AG09319 (cell line): ENCODE measurements at regions not wholly inside any gene's neighbourhood (a gene's known extent, or its start where the extent isn't known, plus 50 kb on each side); places are given as distances from the start of the nearest gene placed in this dataset.

Source experiments
- DNase-seq: peaks from one replicate; pipeline ENCODE4 v3.0.0-alpha.2; 2010; ENCODE audit warnings: low read depth; ENCODE audit errors: extremely low read depth
- CTCF ChIP-seq: IDR thresholded peaks from 2 replicates; pipeline ENCODE4 v1.5.1; 2011; ENCODE audit warnings: low read depth, mild to moderate bottlenecking, inconsistent platforms, low read length, moderate library complexity

GRCh38 chr18:51578406-51578980 lies 381.0 kb upstream of the MEX3C start:
- TF ChIP-seq CTCF: no peak
- no peak for DNase-seq

- no peak for TF ChIP-seq CTCF
- no peak for DNase-seq
These were observed 383.1 kb upstream of the MEX3C start for GRCh38 chr18:51580580-51580979.

GRCh38 chr18:51582551-51582950 lies 385.1 kb upstream of the MEX3C start:
- TF ChIP-seq CTCF: no peak

GRCh38 chr18:51588616-51589015 lies 391.1 kb upstream of the MEX3C start:
- no peak for TF ChIP-seq CTCF
- DNase-seq: no peak

More at GRCh38 chr18:51582551-51582950, 385.1 kb upstream of the MEX3C start:
- no peak for DNase-seq

- no peak for DNase-seq
- no peak for TF ChIP-seq CTCF
These were observed 396.4 kb upstream of the MEX3C start for GRCh38 chr18:51593931-51594330.

GRCh38 chr18:51603111-51603510 lies 405.6 kb upstream of the MEX3C start:
- DNase-seq: no peak
- no peak for TF ChIP-seq CTCF

- no peak for DNase-seq
These were observed 406.1 kb upstream of the MEX3C start for GRCh38 chr18:51603551-51603950.

More at GRCh38 chr18:51603551-51603950, 406.1 kb upstream of the MEX3C start:
- TF ChIP-seq CTCF: no peak
